DND-41 (cell line): ENCODE measurements at regions not wholly inside any gene's neighbourhood (a gene's known extent, or its start where the extent isn't known, plus 50 kb on each side); places are given as distances from the start of the nearest gene placed in this dataset.

Experiments used
- EZH2 ChIP-seq: IDR thresholded peaks from 3 replicates; pipeline ENCODE4 v1.6.1; 2012; ENCODE audit warnings: borderline replicate concordance, low read depth, mild to moderate bottlenecking, moderate library complexity, low read length, inconsistent platforms; ENCODE audit not compliant: severe bottlenecking
- TF ChIP-seq, protein P1 (sequence below): IDR thresholded peaks from 2 replicates; pipeline ENCODE4 v1.5.1; 2012; ENCODE audit warnings: borderline replicate concordance, low read length, moderate library complexity, mild to moderate bottlenecking; ENCODE audit not compliant: poor library complexity, severe bottlenecking; ENCODE audit errors: extremely low read depth

DNA sequence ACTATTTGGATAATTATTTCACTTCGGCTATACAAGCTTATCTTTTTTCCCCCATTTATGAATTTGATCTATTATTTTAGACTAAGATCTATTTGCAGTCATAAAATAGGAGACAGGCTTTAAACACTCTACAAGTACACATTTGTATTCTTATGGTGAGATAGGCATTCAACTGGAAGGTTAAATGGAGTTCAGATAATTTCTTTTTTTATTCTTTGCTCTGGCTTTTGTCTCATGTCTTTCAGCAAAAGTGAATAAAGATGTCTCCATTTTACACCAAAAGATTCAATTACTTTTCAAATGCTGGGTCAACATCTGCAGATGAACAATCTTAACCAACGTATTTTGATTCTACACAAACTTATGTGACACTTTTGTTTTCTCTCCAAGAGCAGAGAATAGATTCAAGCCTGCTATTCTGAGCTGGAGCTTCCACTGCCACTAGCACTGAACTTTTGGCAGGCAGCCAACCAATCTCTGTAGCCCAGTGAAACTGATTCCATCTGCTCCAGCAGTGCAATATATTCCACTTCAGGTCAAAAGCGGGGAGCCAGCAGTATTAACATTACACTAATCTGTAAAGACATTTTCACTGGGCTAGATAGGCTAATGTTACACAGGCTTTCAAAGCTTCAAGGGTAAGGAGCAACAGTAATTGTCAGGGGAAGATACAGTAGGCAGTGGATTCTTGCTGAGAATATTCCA, 452.0 kb upstream of the ZNF608 start:
- TF ChIP-seq, protein P1, sequence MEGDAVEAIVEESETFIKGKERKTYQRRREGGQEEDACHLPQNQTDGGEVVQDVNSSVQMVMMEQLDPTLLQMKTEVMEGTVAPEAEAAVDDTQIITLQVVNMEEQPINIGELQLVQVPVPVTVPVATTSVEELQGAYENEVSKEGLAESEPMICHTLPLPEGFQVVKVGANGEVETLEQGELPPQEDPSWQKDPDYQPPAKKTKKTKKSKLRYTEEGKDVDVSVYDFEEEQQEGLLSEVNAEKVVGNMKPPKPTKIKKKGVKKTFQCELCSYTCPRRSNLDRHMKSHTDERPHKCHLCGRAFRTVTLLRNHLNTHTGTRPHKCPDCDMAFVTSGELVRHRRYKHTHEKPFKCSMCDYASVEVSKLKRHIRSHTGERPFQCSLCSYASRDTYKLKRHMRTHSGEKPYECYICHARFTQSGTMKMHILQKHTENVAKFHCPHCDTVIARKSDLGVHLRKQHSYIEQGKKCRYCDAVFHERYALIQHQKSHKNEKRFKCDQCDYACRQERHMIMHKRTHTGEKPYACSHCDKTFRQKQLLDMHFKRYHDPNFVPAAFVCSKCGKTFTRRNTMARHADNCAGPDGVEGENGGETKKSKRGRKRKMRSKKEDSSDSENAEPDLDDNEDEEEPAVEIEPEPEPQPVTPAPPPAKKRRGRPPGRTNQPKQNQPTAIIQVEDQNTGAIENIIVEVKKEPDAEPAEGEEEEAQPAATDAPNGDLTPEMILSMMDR: no peak
- TF ChIP-seq EZH2: no peak
